SK-N-SH treated with all-trans-retinoic acid at 6 μM for 48 hours (cell line): ENCODE measurements at regions not wholly inside any gene's neighbourhood (a gene's known extent, or its start where the extent isn't known, plus 50 kb on each side); places are given as distances from the start of the nearest gene placed in this dataset.
"Not testable (repeated sequence)": the region's sequence is repeated elsewhere in the genome, so short reads cannot be mapped to it uniquely, and the experiment has no call there.

Experiments
- ATAC-seq: fragments of 200-7000 bp; cut with Tn5 transposase; 3 replicates; pipeline ENCODE4 v1.9.1; 2020; ENCODE audit warnings: mild to moderate bottlenecking, moderate library complexity

DNA sequence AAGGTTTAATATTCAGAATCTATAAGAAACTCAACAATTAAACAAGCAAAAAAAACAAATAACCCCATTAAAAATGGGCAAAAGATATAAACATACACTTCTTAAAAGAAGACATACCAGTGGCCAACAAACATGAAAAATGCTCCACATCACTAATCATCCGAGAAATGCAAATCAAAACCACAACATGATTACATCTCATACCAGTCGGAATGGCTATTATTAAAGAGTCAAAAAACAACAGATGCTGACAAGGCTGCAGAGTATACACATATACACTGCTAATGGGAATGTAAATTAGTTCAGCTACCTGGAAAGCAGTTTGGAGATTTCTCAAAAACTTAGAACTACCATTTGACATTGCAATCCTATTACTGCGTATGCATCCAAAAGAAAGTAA, 81.4 kb upstream of the NEK3 start:
- ATAC-seq = not testable (repeated sequence)

DNA sequence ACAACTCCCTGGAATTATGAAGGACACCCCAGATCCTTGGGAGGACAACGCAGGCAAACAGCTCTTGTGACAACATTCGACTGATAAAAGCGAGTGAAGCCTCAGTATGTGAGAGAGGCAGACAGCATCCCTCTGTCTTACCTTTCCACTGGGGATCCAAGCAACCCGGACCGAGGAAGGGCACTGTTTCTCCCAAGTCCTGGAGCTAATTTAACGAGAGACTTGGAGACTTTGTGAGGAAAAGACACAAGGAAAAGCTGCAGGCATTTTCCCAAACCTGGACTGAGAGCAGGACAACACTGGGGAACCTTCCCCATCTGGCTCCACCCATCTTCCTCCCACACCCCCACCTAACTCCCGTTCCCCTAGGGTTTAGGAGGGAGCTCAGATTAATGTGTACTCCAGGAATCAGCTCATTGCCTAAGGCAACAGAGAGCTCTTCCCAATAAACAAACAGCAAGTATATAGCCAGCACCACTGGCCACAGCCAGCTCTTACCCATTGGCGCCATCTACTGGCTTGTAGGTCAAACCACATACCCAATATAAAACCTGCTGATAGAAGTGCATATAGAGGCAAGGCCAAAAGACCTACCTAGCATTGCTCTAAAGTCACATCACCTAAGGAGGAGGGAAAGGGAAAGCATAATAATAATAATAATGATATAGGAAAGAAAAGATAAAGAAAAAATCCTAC, 76.7 kb upstream of the NEK3 start:
- ATAC-seq = peak; percentile 99

GRCh38 chr13:52234928-52235327, 75.5 kb upstream of the NEK3 start:
- ATAC-seq = not testable (repeated sequence)

DNA sequence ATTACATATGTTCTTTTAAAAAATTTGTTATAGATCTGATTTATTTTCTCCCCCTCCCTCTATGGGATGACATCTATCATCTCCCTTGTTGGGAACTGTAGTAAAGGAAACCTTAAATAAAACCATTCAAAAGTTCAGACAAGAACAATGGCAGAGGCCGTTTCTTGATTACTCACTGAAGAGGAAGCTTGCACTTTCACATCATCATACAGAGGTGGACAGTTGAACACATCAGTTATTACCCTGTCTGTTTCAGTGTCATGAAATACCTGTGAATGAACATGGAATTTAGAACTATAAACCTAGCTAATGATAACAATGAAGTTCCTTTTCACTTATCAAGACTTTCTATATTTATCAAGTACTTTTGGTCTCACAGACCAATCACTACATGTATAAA, 63.7 kb upstream of the NEK3 start:
- ATAC-seq = not testable (repeated sequence)

GRCh38 chr13:52213920-52214319, 54.5 kb upstream of the NEK3 start:
- ATAC-seq = not testable (repeated sequence)

- not testable (repeated sequence) for ATAC-seq
Observed at GRCh38 chr13:52212886-52213285, 53.5 kb upstream of the NEK3 start.

DNA sequence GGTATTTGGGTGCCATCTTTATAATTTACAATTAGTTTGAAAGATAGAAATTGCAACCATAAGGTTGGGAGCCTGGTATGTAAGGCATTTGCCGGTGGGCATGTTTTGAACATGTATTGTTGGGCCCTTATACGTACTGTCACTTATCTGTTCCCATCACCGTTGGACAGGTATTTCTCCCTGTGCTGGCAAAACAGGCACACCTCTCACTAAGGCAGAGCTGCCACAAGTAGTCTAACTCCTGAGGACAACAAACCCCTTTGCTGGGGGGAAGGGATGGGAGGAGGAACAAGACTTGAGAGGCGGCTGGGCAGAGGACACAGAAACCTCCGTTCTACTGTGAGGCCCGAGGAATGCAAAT, 52.0 kb upstream of the NEK3 start:
- not testable (repeated sequence) for ATAC-seq

DNA sequence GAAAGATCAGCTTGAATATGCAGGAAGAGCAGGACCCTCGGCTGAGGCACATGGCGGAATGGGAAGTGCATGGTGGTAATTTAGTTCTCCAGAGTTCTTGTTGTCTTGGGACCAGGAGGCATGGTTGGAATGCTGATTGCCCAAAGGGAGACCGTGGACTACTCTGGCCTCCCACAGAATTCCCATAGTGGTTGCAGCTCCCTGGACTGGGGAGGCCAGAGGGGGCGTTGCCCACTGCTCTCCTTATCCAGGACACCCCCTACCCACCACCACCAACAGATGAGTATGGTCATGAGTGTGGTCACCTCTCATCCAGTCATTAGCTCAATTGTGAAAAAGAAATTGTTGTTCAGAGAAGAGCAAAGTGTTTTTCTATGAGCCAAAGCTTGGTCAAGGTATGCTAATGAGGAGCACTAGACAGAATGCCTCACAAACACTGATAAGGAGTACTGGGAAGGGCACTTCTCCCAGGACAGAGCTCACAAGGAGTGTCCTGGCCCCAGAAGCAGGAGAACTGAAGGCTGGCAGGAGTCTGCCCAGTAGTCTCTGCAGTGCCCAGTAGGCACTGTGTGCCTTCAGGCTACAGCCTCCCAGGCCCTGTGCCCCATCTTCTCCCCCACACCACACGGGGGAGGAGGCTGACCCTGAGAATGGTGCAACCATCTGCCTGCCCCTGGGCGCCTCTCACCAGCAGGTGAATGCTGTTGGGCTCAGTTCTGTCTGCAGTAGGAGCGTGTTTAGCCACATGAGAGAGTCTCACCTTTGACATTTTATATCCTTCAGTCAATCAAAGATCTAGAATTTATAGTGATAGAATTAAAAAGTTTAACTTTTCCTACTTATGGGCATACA, 51.4 kb upstream of the NEK3 start:
- not testable (repeated sequence) for ATAC-seq
